Kidney (tissue), 13 donors: ENCODE measurements at regions not wholly inside any gene's neighbourhood (a gene's known extent, or its start where the extent isn't known, plus 50 kb on each side); places are given as distances from the start of the nearest gene placed in this dataset.

ENCODE experiments used
- DNase-seq, 5 donors: peaks; one replicate each; pipeline ENCODE4 v3.0.0-alpha.2; 2013 to 2020
- FAIRE-seq: peaks from 2 replicates; lab custom pipeline; 2012; peaks lifted over from hg19 to GRCh38; lab: Jason Lieb, UNC
- H3K27ac ChIP-seq, 2 donors: one replicate each; pipeline ENCODE4 v1.7.0; 2013; ENCODE audit warnings: low read depth in 2 of 2, low read length in 2 of 2, inconsistent platforms in 1 of 2
- H3K27me3 ChIP-seq: one replicate; pipeline ENCODE4 v1.7.1; 2013; ENCODE audit warnings: low read length, inconsistent platforms; ENCODE audit not compliant: control insufficient read depth, insufficient read depth
- H3K36me3 ChIP-seq, 3 donors: one replicate each; pipeline versions ENCODE4 v1.7.0 to v1.7.1; 2013; ENCODE audit warnings: low read length in 3 of 3, control low read depth in 1 of 3, inconsistent platforms in 1 of 3; ENCODE audit not compliant: insufficient read depth in 3 of 3, control insufficient read depth in 2 of 3
- H3K4me1 ChIP-seq, 3 donors: one replicate each; pipeline versions ENCODE4 v1.7.0 to v1.7.1; 2013; ENCODE audit warnings: low read length in 3 of 3, inconsistent platforms in 1 of 3, low read depth in 1 of 3; ENCODE audit not compliant: control insufficient read depth in 2 of 3, insufficient read depth in 2 of 3
- H3K4me3 ChIP-seq, 3 donors: one replicate each; pipeline versions ENCODE4 v1.7.0 to v1.8.1; 2013; ENCODE audit warnings: low read length in 3 of 3, control low read depth in 1 of 3, inconsistent platforms in 1 of 3
- H3K9ac ChIP-seq, 3 donors: one replicate each; pipeline versions ENCODE4 v1.7.0 to v1.7.1; 2013; ENCODE audit warnings: low read length in 3 of 3, control low read depth in 1 of 3, inconsistent platforms in 1 of 3
- H3K9me3 ChIP-seq, 3 donors: one replicate each; pipeline versions ENCODE4 v1.7.0 to v1.7.1; 2013; ENCODE audit warnings: low read length in 3 of 3, control low read depth in 1 of 3, inconsistent platforms in 1 of 3; ENCODE audit not compliant: control insufficient read depth in 2 of 3, insufficient read depth in 1 of 3
- intact Hi-C: fragments of 100-400 bp; cut with DNase I; formaldehyde crosslinking; loops from one replicate; pipeline ENCODE4 v1.11.1; 2022
- TF ChIP-seq, protein P1 (sequence below): IDR thresholded peaks from 3 replicates; pipeline ENCODE4 v1.5.1; 2012; ENCODE audit warnings: mild to moderate bottlenecking, moderate library complexity, borderline replicate concordance; ENCODE audit not compliant: insufficient read depth; ENCODE audit errors: extremely low read depth
- donor health status: control.
- donor health status: control.
- donor health status: control.
- donor health status: control.
- donor health status: control.
- donor health status: DM: yes; HTN: yes; CAD: no.
- donor health status: Normal renal cell carcinoma (clear cell type).

DNA sequence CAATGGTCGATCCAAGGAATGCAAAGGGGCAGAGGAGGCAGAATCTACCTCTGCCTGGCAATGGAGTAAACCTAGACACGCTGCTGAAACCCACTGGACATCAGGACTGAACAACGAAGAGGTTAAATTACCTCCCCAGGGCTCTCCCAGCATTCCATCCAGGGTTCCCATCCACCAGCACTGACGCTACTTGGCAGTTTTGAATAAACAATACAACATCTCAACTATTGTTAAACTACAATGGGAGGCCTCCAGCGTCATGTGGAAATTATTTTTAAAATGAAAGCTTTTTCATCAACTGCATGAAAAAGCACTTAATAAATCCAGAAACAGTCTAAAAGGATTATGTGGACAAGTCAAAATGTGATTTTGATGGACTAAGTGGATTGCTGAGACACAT lies 96.8 kb upstream of the NHSL1 start:
- Histone ChIP-seq H3K4me3 (no peak overlapping the region), H3K4me1 (peaks cover 0 to 10% (median 5%) of the 10 kb centered on the region in 3 donors), H3K36me3 (no peaks in the 10 kb centered on the region), H3K27ac (no peak overlapping the region), H3K9me3 (no peaks in the 10 kb centered on the region), H3K27me3 (no peaks in the 10 kb centered on the region), H3K9ac (no peak overlapping the region)
- DNase-seq (no peak), FAIRE-seq (no peak)
- TF ChIP-seq, protein P1, sequence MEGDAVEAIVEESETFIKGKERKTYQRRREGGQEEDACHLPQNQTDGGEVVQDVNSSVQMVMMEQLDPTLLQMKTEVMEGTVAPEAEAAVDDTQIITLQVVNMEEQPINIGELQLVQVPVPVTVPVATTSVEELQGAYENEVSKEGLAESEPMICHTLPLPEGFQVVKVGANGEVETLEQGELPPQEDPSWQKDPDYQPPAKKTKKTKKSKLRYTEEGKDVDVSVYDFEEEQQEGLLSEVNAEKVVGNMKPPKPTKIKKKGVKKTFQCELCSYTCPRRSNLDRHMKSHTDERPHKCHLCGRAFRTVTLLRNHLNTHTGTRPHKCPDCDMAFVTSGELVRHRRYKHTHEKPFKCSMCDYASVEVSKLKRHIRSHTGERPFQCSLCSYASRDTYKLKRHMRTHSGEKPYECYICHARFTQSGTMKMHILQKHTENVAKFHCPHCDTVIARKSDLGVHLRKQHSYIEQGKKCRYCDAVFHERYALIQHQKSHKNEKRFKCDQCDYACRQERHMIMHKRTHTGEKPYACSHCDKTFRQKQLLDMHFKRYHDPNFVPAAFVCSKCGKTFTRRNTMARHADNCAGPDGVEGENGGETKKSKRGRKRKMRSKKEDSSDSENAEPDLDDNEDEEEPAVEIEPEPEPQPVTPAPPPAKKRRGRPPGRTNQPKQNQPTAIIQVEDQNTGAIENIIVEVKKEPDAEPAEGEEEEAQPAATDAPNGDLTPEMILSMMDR, result no peak
- intact Hi-C loops, result no loop called here

GRCh38 chr6:138596591-138596990 lies 97.3 kb upstream of the NHSL1 start:
- Histone ChIP-seq H3K36me3 (no peaks in the 10 kb centered on the region), H3K9me3 (no peaks in the 10 kb centered on the region), H3K27ac (no peak overlapping the region), H3K9ac (no peak overlapping the region), H3K4me1 (peaks cover 0 to 10% (median 5%) of the 10 kb centered on the region in 3 donors), H3K27me3 (no peaks in the 10 kb centered on the region), H3K4me3 (no peak overlapping the region)
- no peak for DNase-seq
- intact Hi-C loops, result no loop called here
- TF ChIP-seq, protein P1, result no peak
- FAIRE-seq, result no peak

- Histone ChIP-seq H3K9me3 (no peaks in the 10 kb centered on the region), H3K9ac (no peak overlapping the region), H3K4me1 (peaks cover 0 to 10% (median 5%) of the 10 kb centered on the region in 3 donors), H3K27ac (no peak overlapping the region), H3K36me3 (no peaks in the 10 kb centered on the region), H3K4me3 (no peak overlapping the region), H3K27me3 (no peaks in the 10 kb centered on the region)
- DNase-seq, result no peak
- intact Hi-C loops, result no loop called here
- FAIRE-seq, result no peak
- TF ChIP-seq, protein P1, result no peak
Observed at GRCh38 chr6:138597336-138597735, 98.0 kb upstream of the NHSL1 start.

DNA sequence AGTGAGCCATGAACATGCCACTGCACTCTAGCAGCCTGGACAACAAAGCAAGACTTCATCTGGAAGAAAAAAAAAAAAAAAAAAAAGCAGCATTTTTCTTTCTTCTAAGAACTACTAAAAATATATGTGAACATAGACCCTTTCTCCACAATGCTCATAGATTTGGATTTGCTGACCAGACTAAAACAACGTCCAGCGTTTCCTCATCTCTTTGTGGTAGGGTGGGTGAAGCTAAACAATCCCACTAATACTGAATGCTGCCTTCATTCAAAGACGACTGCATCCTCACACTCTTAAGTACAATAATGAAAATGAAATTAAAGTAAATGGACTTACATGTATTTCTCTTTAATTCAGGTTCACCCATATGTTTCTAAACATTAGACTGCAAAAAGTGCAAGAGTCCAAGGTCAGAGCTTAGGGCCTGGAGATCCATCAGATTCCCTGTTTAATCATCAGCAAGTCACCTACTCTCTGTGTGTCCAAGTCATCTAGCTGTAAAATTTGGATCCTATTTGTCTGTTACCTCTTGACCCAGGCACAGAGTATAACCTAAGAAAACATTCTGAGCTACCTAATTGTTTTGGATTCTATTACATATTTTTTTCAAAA lies 99.4 kb upstream of the NHSL1 start:
- no peaks in the 10 kb centered on the region for H3K27me3 ChIP-seq
- TF ChIP-seq, protein P1, result no peak
- intact Hi-C loops, result no loop called here

More for the DNA sequence above, 99.4 kb upstream of the NHSL1 start:
- FAIRE-seq (no peak), DNase-seq (no peak)
- Histone ChIP-seq H3K9me3 (no peaks in the 10 kb centered on the region), H3K27ac (no peak overlapping the region), H3K9ac (no peak overlapping the region), H3K4me1 (peaks cover 0 to 8% (median 5%) of the 10 kb centered on the region in 3 donors), H3K4me3 (no peak overlapping the region), H3K36me3 (no peaks in the 10 kb centered on the region)
